GM19468 (cell line): ENCODE measurements at regions not wholly inside any gene's neighbourhood (a gene's known extent, or its start where the extent isn't known, plus 50 kb on each side); places are given as distances from the start of the nearest gene placed in this dataset.

ENCODE experiments used
- ATAC-seq: cut with Tn5 transposase; IDR thresholded peaks from one replicate; pipeline ENCODE4 v1.9.1; 2021; ENCODE audit warnings: mild to moderate bottlenecking, moderate library complexity, moderate number of reproducible peaks; ENCODE audit not compliant: unreplicated experiment; ENCODE audit errors: extremely low read depth

GRCh38 chr4:27595571-27596360, 735.1 kb downstream of the STIM2 start:
- no peak for ATAC-seq

- no peak for ATAC-seq
These were observed 741.5 kb downstream of the STIM2 start for GRCh38 chr4:27602172-27602571.

- ATAC-seq: no peak
These were observed 744.1 kb downstream of the STIM2 start for GRCh38 chr4:27604692-27605091.

GRCh38 chr4:27616166-27616565, 755.5 kb downstream of the STIM2 start:
- ATAC-seq: no peak

GRCh38 chr4:27619435-27619834, 758.8 kb downstream of the STIM2 start:
- ATAC-seq: no peak

GRCh38 chr4:27620886-27621285, 760.2 kb downstream of the STIM2 start:
- no peak for ATAC-seq

GRCh38 chr4:27624749-27625148, 764.1 kb downstream of the STIM2 start:
- no peak for ATAC-seq

- ATAC-seq: no peak
These were observed 768.0 kb downstream of the STIM2 start for GRCh38 chr4:27628609-27629008.

GRCh38 chr4:27629532-27630225, 769.0 kb downstream of the STIM2 start:
- ATAC-seq: no peak

GRCh38 chr4:27635936-27636913, 775.6 kb downstream of the STIM2 start:
- peak; percentile 73 for ATAC-seq

GRCh38 chr4:27638163-27638915, 777.7 kb downstream of the STIM2 start:
- no peak for ATAC-seq

GRCh38 chr4:27643101-27643500, 782.5 kb downstream of the STIM2 start:
- ATAC-seq: no peak

- ATAC-seq: no peak
These were observed 787.8 kb downstream of the STIM2 start for GRCh38 chr4:27648416-27648815.

- no peak for ATAC-seq
These were observed 801.8 kb downstream of the STIM2 start for GRCh38 chr4:27662426-27662825.

- ATAC-seq: no peak
These were observed 806.3 kb downstream of the STIM2 start for GRCh38 chr4:27666943-27667342.

GRCh38 chr4:27668001-27668400, 807.4 kb downstream of the STIM2 start:
- no peak for ATAC-seq

- no peak for ATAC-seq
These were observed 817.4 kb downstream of the STIM2 start for GRCh38 chr4:27678027-27678426.

- ATAC-seq: peak; percentile 88
These were observed 824.0 kb downstream of the STIM2 start for GRCh38 chr4:27684610-27685011.

- no peak for ATAC-seq
These were observed 824.5 kb downstream of the STIM2 start for GRCh38 chr4:27685091-27685490.

- ATAC-seq: no peak
These were observed 825.3 kb downstream of the STIM2 start for GRCh38 chr4:27685947-27686346.
